Gastrocnemius medialis (tissue), 4 donors: ENCODE measurements at regions not wholly inside any gene's neighbourhood (a gene's known extent, or its start where the extent isn't known, plus 50 kb on each side); places are given as distances from the start of the nearest gene placed in this dataset.

Experiments
- ATAC-seq, 2 donors: fragments of 150-250 bp; one replicate each; pipeline ENCODE4 v1.9.1; 2016
- DNase-seq, 2 donors: peaks; one replicate each; pipeline ENCODE4 v3.0.0-alpha.2; 2019
- H3K27ac ChIP-seq, 4 donors: fragments of 200-600 bp; sonication (generic); 1 replicate in 1 of 4; 2 replicates in 3 of 4; pipeline ENCODE4 v1.5.1; 2016 to 2018; ENCODE audit warnings: mild to moderate bottlenecking in 2 of 4, moderate library complexity in 1 of 4
- H3K27me3 ChIP-seq, 3 donors: fragments of 200-600 bp; sonication (generic) in 2 of 3; 1 replicate in 1 of 3; 2 replicates in 2 of 3; pipeline versions ENCODE4 v1.5.1 to v1.6.0; 2016 to 2019; ENCODE audit warnings: mild to moderate bottlenecking in 1 of 3, moderate library complexity in 1 of 3
- H3K36me3 ChIP-seq, 2 donors: fragments of 200-600 bp; sonication (generic) in 1 of 2; one replicate each; pipeline ENCODE4 v1.5.1; 2017 to 2018
- H3K4me1 ChIP-seq, 2 donors: fragments of 200-600 bp; sonication (generic) in 1 of 2; one replicate each; pipeline ENCODE4 v1.5.1; 2016 to 2017; ENCODE audit warnings: mild to moderate bottlenecking in 2 of 2
- H3K4me3 ChIP-seq, 4 donors: fragments of 200-600 bp; sonication (generic) in 3 of 4; 1 replicate in 1 of 4; 2 replicates in 3 of 4; pipeline ENCODE4 v1.5.1; 2016 to 2019; ENCODE audit warnings: mild to moderate bottlenecking in 2 of 4
- H3K9me3 ChIP-seq, 3 donors: fragments of 200-600 bp; sonication (generic) in 2 of 3; 1 replicate in 1 of 3; 2 replicates in 2 of 3; pipeline ENCODE4 v1.5.1; 2016 to 2019
- CTCF ChIP-seq, 5 experiments: fragments of 450-650 bp in 3 of 5; fragments of 200-600 bp in 2 of 5; sonication (generic) in 2 of 5; IDR thresholded peaks in 4 of 5; conservative IDR thresholded peaks in 1 of 5; 1 replicate in 4 of 5; 2 replicates in 1 of 5; pipeline ENCODE4 v1.5.1; 2016 to 2019; ENCODE audit warnings: antibody characterized with exemption in 5 of 5, mild to moderate bottlenecking in 3 of 5, moderate library complexity in 3 of 5
- POLR2A ChIP-seq, 2 donors: fragments of 450-650 bp; IDR thresholded peaks; one replicate each; pipeline ENCODE4 v1.6.1; 2017; ENCODE audit warnings: antibody characterized with exemption in 2 of 2, mild to moderate bottlenecking in 2 of 2, moderate library complexity in 2 of 2
- in situ Hi-C, 4 donors: fragments of 200-750 bp; cut with MboI; loops; one replicate each; pipeline versions ENCODE4 v1.15.0 to v1.8.0; 2017; ENCODE audit warnings: low sequenced_read_pairs in 4 of 4
- intact Hi-C: fragments of 100-400 bp; cut with DNase I; formaldehyde crosslinking; loops from one replicate; pipeline ENCODE4 v1.15.1; 2023; ENCODE audit warnings: low total_unique reads

DNA sequence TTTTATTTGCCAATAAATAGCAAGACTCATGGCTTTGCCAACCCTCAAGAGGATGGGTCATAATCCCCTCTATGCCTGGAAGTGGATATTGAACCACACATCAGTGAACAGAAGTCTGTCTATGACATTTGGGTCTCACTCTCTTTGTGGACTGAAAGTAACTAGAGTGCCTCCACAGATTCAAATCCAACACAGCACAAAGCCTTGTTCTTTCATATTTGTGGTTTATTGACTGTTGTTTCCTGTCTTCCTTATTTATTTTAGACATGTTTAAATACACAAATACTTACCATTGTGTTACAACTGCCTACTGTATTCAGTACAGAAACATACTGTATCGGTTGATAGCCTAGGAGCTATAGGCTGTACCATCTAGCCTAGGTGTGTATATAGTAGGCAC is 121.9 kb downstream of the TSN start:
- no peak overlapping the region for H3K27ac ChIP-seq
- H3K9me3 ChIP-seq: no peaks in the 10 kb centered on the region
- no peaks in the 10 kb centered on the region for H3K4me1 ChIP-seq
- in situ Hi-C loops (no loop called here), intact Hi-C loops (no loop called here)
- H3K36me3 ChIP-seq: no peaks in the 10 kb centered on the region
- no peak for ATAC-seq
- DNase-seq: no peak
- H3K27me3 ChIP-seq: no peaks in the 10 kb centered on the region
- TF ChIP-seq CTCF (IDR thresholded peaks at IDR 0.05 in 4 of 5, conservative IDR thresholded peaks at IDR 0.05 in 1 of 5): no peak
- H3K4me3 ChIP-seq: no peak overlapping the region

DNA sequence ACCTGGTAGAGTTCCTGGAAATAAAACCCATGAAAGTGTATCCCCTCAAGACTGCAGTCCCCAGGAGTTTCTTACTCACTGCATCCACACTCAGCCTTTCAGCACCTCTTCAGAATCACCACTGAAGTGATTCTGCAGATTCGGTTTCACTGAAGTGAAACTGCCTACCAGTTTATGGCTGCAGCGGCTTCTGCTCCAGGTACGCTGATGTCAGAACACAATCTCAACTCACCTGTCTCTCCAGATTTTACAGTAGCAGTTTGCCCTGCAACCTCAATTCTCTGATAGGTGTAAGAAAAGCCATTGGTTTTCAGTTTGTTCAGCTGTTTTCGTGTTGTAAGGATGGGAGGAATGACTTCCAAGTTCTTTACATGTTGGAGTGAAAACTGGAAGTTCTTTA is 124.8 kb downstream of the TSN start:
- DNase-seq (no peak), ATAC-seq (no peak)
- in situ Hi-C loops: no loop called here
- TF ChIP-seq CTCF (IDR thresholded peaks at IDR 0.05 in 4 of 5, conservative IDR thresholded peaks at IDR 0.05 in 1 of 5): no peak
- no peak for TF ChIP-seq POLR2A (IDR thresholded peaks at IDR 0.05)
- no peaks in the 10 kb centered on the region for H3K4me1 ChIP-seq
- intact Hi-C loops: no loop called here
- no peaks in the 10 kb centered on the region for H3K9me3 ChIP-seq
- no peaks in the 10 kb centered on the region for H3K36me3 ChIP-seq
- H3K27ac ChIP-seq: no peak overlapping the region
- H3K27me3 ChIP-seq: no peaks in the 10 kb centered on the region
- no peak overlapping the region for H3K4me3 ChIP-seq

DNA sequence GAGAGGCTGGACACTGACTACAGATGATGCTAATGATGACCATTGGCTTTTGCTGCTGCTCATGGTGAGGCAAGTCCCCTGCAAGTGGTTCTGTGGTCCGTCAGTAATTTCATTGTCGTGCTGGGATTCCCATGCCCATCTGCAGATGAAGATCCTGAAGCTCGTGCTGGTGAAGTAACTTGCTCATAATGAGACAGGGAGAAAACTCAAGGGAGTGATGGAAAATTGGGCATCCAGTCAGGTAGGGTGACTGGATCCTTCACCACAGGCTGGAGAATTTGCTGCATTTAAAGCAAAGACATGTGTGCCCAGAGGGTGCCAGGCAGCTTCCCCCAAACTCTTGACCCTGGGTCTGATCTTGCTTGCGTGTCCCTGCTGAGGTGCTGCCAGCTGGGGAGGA is 125.6 kb downstream of the TSN start:
- Histone ChIP-seq H3K27ac (no peak overlapping the region), H3K9me3 (no peaks in the 10 kb centered on the region), H3K4me1 (no peaks in the 10 kb centered on the region), H3K27me3 (no peaks in the 10 kb centered on the region), H3K4me3 (no peak overlapping the region), H3K36me3 (no peaks in the 10 kb centered on the region)
- TF ChIP-seq CTCF (IDR thresholded peaks at IDR 0.05 in 4 of 5, conservative IDR thresholded peaks at IDR 0.05 in 1 of 5): no peak
- no peak for TF ChIP-seq POLR2A (IDR thresholded peaks at IDR 0.05)
- intact Hi-C loops (no loop called here), in situ Hi-C loops (no loop called here)
- DNase-seq (no peak), ATAC-seq (no peak)

GRCh38 chr2:121881950-121882349 is 126.5 kb downstream of the TSN start:
- no peaks in the 10 kb centered on the region for H3K36me3 ChIP-seq
- no peaks in the 10 kb centered on the region for H3K9me3 ChIP-seq
- H3K27me3 ChIP-seq: no peaks in the 10 kb centered on the region
- TF ChIP-seq CTCF (IDR thresholded peaks at IDR 0.05 in 4 of 5, conservative IDR thresholded peaks at IDR 0.05 in 1 of 5) (no peak), POLR2A (IDR thresholded peaks at IDR 0.05) (no peak)
- no peaks in the 10 kb centered on the region for H3K4me1 ChIP-seq
- DNase-seq: no peak
- in situ Hi-C loops: no loop called here
- ATAC-seq: no peak
- H3K4me3 ChIP-seq: no peak overlapping the region
- no peak overlapping the region for H3K27ac ChIP-seq
- intact Hi-C loops: no loop called here

DNA sequence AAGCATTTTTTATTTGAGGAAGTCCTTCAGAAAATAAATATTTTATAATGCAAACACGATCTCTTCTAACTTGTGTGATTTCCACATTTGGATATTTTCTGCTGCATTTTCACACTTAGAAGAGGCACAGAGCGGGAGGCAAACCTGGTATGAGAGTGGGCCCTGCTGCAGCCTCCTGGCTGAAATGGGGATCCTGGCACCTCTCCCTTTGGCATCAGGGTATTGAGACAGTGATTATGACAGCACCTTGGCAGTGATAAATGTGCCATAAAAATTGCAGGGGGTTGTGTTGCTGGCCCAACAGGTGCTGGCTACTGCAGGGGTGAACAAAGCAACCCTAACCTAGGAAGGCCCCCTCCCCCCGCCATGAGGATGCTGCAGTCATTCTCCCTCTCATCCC is 128.6 kb downstream of the TSN start:
- ATAC-seq: no peak
- in situ Hi-C loops: no loop called here

More for the DNA sequence above, 128.6 kb downstream of the TSN start:
- no peaks in the 10 kb centered on the region for H3K9me3 ChIP-seq
- no peak for DNase-seq
- H3K27ac ChIP-seq: no peak overlapping the region
- H3K4me3 ChIP-seq: no peak overlapping the region
- H3K27me3 ChIP-seq: no peaks in the 10 kb centered on the region
- intact Hi-C loops: no loop called here
- no peaks in the 10 kb centered on the region for H3K36me3 ChIP-seq
- TF ChIP-seq CTCF (IDR thresholded peaks at IDR 0.05 in 4 of 5, conservative IDR thresholded peaks at IDR 0.05 in 1 of 5) (no peak), POLR2A (IDR thresholded peaks at IDR 0.05) (no peak)
- no peaks in the 10 kb centered on the region for H3K4me1 ChIP-seq
